Fibroblast of lung (primary cell): ENCODE measurements at regions not wholly inside any gene's neighbourhood (a gene's known extent, or its start where the extent isn't known, plus 50 kb on each side); places are given as distances from the start of the nearest gene placed in this dataset.

Experiments used
- DNase-seq, 2 donors: peaks; one replicate each; pipeline versions ENCODE4 v3.0.0 to v3.0.0-alpha.2; 2010; ENCODE audit warnings: low read depth in 2 of 2
- H2AFZ ChIP-seq: 2 replicates; pipeline ENCODE4 v1.5.1; 2012; ENCODE audit warnings: low read length, control low read depth, inconsistent platforms
- H3K27ac ChIP-seq: 2 replicates; pipeline ENCODE4 v1.5.1; 2011; ENCODE audit warnings: low read length, control low read depth; ENCODE audit not compliant: insufficient read depth
- H3K27me3 ChIP-seq: 2 replicates; pipeline ENCODE4 v1.5.1; 2011; ENCODE audit warnings: mild to moderate bottlenecking, low read length; ENCODE audit not compliant: control insufficient read depth, insufficient read depth
- H3K36me3 ChIP-seq: 2 replicates; pipeline ENCODE4 v1.5.1; 2011; ENCODE audit warnings: low read length; ENCODE audit not compliant: control insufficient read depth, insufficient read depth
- H3K4me1 ChIP-seq: 2 replicates; pipeline ENCODE4 v1.5.1; 2011; ENCODE audit warnings: low read length; ENCODE audit not compliant: control insufficient read depth, insufficient read depth; ENCODE audit errors: extremely low read depth
- H3K4me2 ChIP-seq: 2 replicates; pipeline ENCODE4 v1.5.1; 2011; ENCODE audit warnings: low read length, control low read depth; ENCODE audit not compliant: insufficient read depth; ENCODE audit errors: extremely low read depth
- H3K4me3 ChIP-seq, 4 experiments: fragments of 200-600 bp in 1 of 4; sonication (generic) in 1 of 4; replicated peaks in 1 of 4; 2 replicates each; pipeline ENCODE4 v1.5.1; 2011 to 2016; ENCODE audit warnings: low read length in 4 of 4, low read depth in 3 of 4, mild to moderate bottlenecking in 3 of 4, control low read depth in 2 of 4, inconsistent platforms in 1 of 4, mixed read lengths in 1 of 4; ENCODE audit not compliant: insufficient read depth in 1 of 4; ENCODE audit errors: control extremely low read depth in 1 of 4
- H3K79me2 ChIP-seq: 2 replicates; pipeline ENCODE4 v1.5.1; 2012; ENCODE audit warnings: mild to moderate bottlenecking, low read length, inconsistent platforms; ENCODE audit not compliant: control insufficient read depth, insufficient read depth
- H3K9ac ChIP-seq: 2 replicates; pipeline ENCODE4 v1.5.1; 2011; ENCODE audit warnings: mild to moderate bottlenecking, low read length, control low read depth; ENCODE audit not compliant: insufficient read depth
- H3K9me3 ChIP-seq: 2 replicates; pipeline ENCODE4 v1.5.1; 2012; ENCODE audit warnings: low read depth, low read length; ENCODE audit not compliant: control insufficient read depth, insufficient read depth
- H4K20me1 ChIP-seq: 2 replicates; pipeline ENCODE4 v1.5.1; 2011; ENCODE audit warnings: low read length; ENCODE audit not compliant: control insufficient read depth, insufficient read depth; ENCODE audit errors: extremely low read depth
- CTCF ChIP-seq, 2 donors: IDR thresholded peaks in 1 of 2; conservative IDR thresholded peaks in 1 of 2; 1 replicate in 1 of 2; 2 replicates in 1 of 2; pipeline ENCODE4 v1.5.1; 2011 to 2012; ENCODE audit warnings: low read length in 2 of 2, control low read depth in 1 of 2, inconsistent platforms in 1 of 2, low read depth in 1 of 2, mild to moderate bottlenecking in 1 of 2
- EZH2 ChIP-seq: IDR thresholded peaks from 2 replicates; pipeline ENCODE4 v1.5.1; 2012; ENCODE audit warnings: low read length, control low read depth, mild to moderate bottlenecking; ENCODE audit errors: missing control alignments

GRCh38 chr19:28456252-28456651, 756.7 kb downstream of the UQCRFS1 start:
- Histone ChIP-seq H3K9me3 (no peaks in the 10 kb centered on the region), H3K79me2 (no peaks in the 10 kb centered on the region), H3K4me3 (no peak overlapping the region), H3K9ac (no peak overlapping the region), H3K36me3 (no peaks in the 10 kb centered on the region), H2AFZ (no peak overlapping the region), H3K27ac (no peak overlapping the region), H3K4me1 (no peaks in the 10 kb centered on the region), H3K4me2 (no peak overlapping the region), H4K20me1 (no peaks in the 10 kb centered on the region), H3K27me3 (no peaks in the 10 kb centered on the region)
- DNase-seq, result no peak
- TF ChIP-seq EZH2 (no peak), CTCF (conservative IDR thresholded peaks at IDR 0.05 in 1 of 2, IDR thresholded peaks at IDR 0.05 in 1 of 2; ENCODE audit: low read depth in 1 of 2, low read length in 2 of 2) (no peak)

GRCh38 chr19:28454083-28454482, 758.9 kb downstream of the UQCRFS1 start:
- H3K79me2 ChIP-seq, result no peaks in the 10 kb centered on the region
- no peak for TF ChIP-seq EZH2
- no peak for TF ChIP-seq CTCF (conservative IDR thresholded peaks at IDR 0.05 in 1 of 2, IDR thresholded peaks at IDR 0.05 in 1 of 2; ENCODE audit: low read depth in 1 of 2, low read length in 2 of 2)
- no peak overlapping the region for H3K27ac ChIP-seq
- H3K9ac ChIP-seq, result no peak overlapping the region
- no peak overlapping the region for H3K4me3 ChIP-seq
- no peaks in the 10 kb centered on the region for H3K9me3 ChIP-seq
- H3K4me2 ChIP-seq, result no peak overlapping the region
- DNase-seq, result peak in 1 of 2 donors; percentile 76
- no peaks in the 10 kb centered on the region for H3K4me1 ChIP-seq
- no peak overlapping the region for H2AFZ ChIP-seq
- no peaks in the 10 kb centered on the region for H4K20me1 ChIP-seq
- H3K36me3 ChIP-seq, result no peaks in the 10 kb centered on the region
- H3K27me3 ChIP-seq, result no peaks in the 10 kb centered on the region

GRCh38 chr19:28453420-28453819, 759.5 kb downstream of the UQCRFS1 start:
- no peak overlapping the region for H3K27ac ChIP-seq
- H3K9ac ChIP-seq, result no peak overlapping the region
- TF ChIP-seq CTCF (conservative IDR thresholded peaks at IDR 0.05 in 1 of 2, IDR thresholded peaks at IDR 0.05 in 1 of 2; ENCODE audit: low read depth in 1 of 2, low read length in 2 of 2) (no peak), EZH2 (no peak)

More at GRCh38 chr19:28453420-28453819, 759.5 kb downstream of the UQCRFS1 start:
- Histone ChIP-seq H3K4me1 (no peaks in the 10 kb centered on the region), H3K4me2 (no peak overlapping the region), H3K79me2 (no peaks in the 10 kb centered on the region), H3K4me3 (no peak overlapping the region), H3K27me3 (no peaks in the 10 kb centered on the region), H2AFZ (no peak overlapping the region), H4K20me1 (no peaks in the 10 kb centered on the region), H3K9me3 (no peaks in the 10 kb centered on the region), H3K36me3 (no peaks in the 10 kb centered on the region)
- no peak for DNase-seq
